MCF 10A (cell line): ENCODE measurements at regions not wholly inside any gene's neighbourhood (a gene's known extent, or its start where the extent isn't known, plus 50 kb on each side); places are given as distances from the start of the nearest gene placed in this dataset.

Experiments used
- BruUV-seq: library from RNA; stranded (reverse); fragments of 400-500 nt; replicated peaks from 2 replicates; lab custom pipeline; 2021; lab: Mats Ljungman, UMichigan
- CTCF ChIA-PET: fragments of 300-600 bp; sonication (Branson Sonifier 250); formaldehyde crosslinking; extraction: SDS; loops from one replicate; lab custom pipeline; 2021; ENCODE audit warnings: antibody characterized with exemption, inconsistent platforms; lab: Yijun Ruan, JAX
- POLR2A ChIA-PET: fragments of 300-600, 350-650 bp; sonication (Branson Sonifier 250); formaldehyde crosslinking; extraction: SDS; loops from one replicate; lab custom pipeline; 2020; ENCODE audit warnings: antibody characterized with exemption, inconsistent platforms; lab: Yijun Ruan, JAX
- DNase-seq: peaks from one replicate; pipeline ENCODE4 v3.0.0-alpha.2; 2018; ENCODE audit not compliant: unreplicated experiment
- H3K27ac Mint-ChIP-seq: one replicate; pipeline ENCODE4 v1.8.0; 2022; ENCODE audit warnings: mild to moderate bottlenecking, low read depth, mixed read lengths; ENCODE audit not compliant: unreplicated experiment
- H3K27me3 Mint-ChIP-seq: one replicate; pipeline ENCODE4 v1.8.0; 2022; ENCODE audit warnings: mixed read lengths; ENCODE audit not compliant: insufficient read depth, unreplicated experiment
- H3K36me3 Mint-ChIP-seq: one replicate; pipeline ENCODE4 v1.8.0; 2022; ENCODE audit warnings: mild to moderate bottlenecking, moderate library complexity, mixed read lengths; ENCODE audit not compliant: insufficient read depth, unreplicated experiment
- H3K4me1 Mint-ChIP-seq: one replicate; pipeline ENCODE4 v1.8.0; 2022; ENCODE audit warnings: mixed read lengths; ENCODE audit not compliant: insufficient read depth, unreplicated experiment
- H3K4me3 Mint-ChIP-seq: one replicate; pipeline ENCODE4 v1.8.0; 2022; ENCODE audit warnings: mild to moderate bottlenecking, moderate library complexity, mixed read lengths; ENCODE audit not compliant: unreplicated experiment
- H3K9me3 Mint-ChIP-seq: one replicate; pipeline ENCODE4 v1.8.0; 2022; ENCODE audit warnings: mixed read lengths; ENCODE audit not compliant: unreplicated experiment
- CTCF ChIP-seq: fragments of 200-600 bp; IDR thresholded peaks from one replicate; pipeline ENCODE4 v1.8.0; 2022; ENCODE audit warnings: antibody characterized with exemption, mild to moderate bottlenecking; ENCODE audit not compliant: unreplicated experiment
- intact Hi-C: fragments of 100-400 bp; cut with micrococcal nuclease; formaldehyde crosslinking; loops from 2 replicates; pipeline ENCODE4 v1.14.1; 2022

GRCh38 chr1:5683446-5683845 is 308.8 kb downstream of the NPHP4 start:
- H3K4me3 Mint-ChIP-seq: no peak overlapping the region
- DNase-seq: no peak
- intact Hi-C loops: no loop called here
- TF ChIP-seq CTCF: no peak
- peaks cover 9% of the 10 kb centered on the region for H3K27me3 Mint-ChIP-seq
- H3K9me3 Mint-ChIP-seq: peaks cover 8% of the 10 kb centered on the region
- no peak overlapping the region for H3K27ac Mint-ChIP-seq
- ChIA-PET CTCF (no interaction called here), POLR2A (no interaction called here)
- H3K4me1 Mint-ChIP-seq: no peaks in the 10 kb centered on the region
- no TSS peak for BruUV-seq
- H3K36me3 Mint-ChIP-seq: no peaks in the 10 kb centered on the region

- Mint-ChIP-seq H3K4me1 (no peaks in the 10 kb centered on the region), H3K4me3 (no peak overlapping the region), H3K36me3 (no peaks in the 10 kb centered on the region), H3K27ac (no peak overlapping the region), H3K27me3 (peaks cover 12% of the 10 kb centered on the region), H3K9me3 (peaks cover 9% of the 10 kb centered on the region)
- POLR2A ChIA-PET: no interaction called here
- CTCF ChIA-PET: interaction anchor here (0.6 kb wide), 1 partner anchor 1571 kb away, joined by 3 read pairs; no protein-coding TSS in a partner anchor
- intact Hi-C loops: no loop called here
- BruUV-seq: no TSS peak
- TF ChIP-seq CTCF: no peak
- no peak for DNase-seq
Observed at GRCh38 chr1:5682626-5683225, 309.5 kb downstream of the NPHP4 start.

- Mint-ChIP-seq H3K4me3 (no peak overlapping the region), H3K4me1 (no peaks in the 10 kb centered on the region), H3K27me3 (peaks cover 12% of the 10 kb centered on the region), H3K36me3 (no peaks in the 10 kb centered on the region), H3K27ac (no peak overlapping the region), H3K9me3 (peaks cover 9% of the 10 kb centered on the region)
- ChIA-PET CTCF (interaction anchor here (0.6 to 1.6 kb wide), 3 partner anchors 9 to 64 kb away, joined by 4 to 5 read pairs (median 4); no protein-coding TSS in a partner anchor), POLR2A (no interaction called here)
- intact Hi-C loops: no loop called here
- DNase-seq: peak; percentile 8
- no TSS peak for BruUV-seq
- no peak for TF ChIP-seq CTCF
Observed at GRCh38 chr1:5681654-5682053, 310.6 kb downstream of the NPHP4 start.

GRCh38 chr1:5680600-5680999 is 311.6 kb downstream of the NPHP4 start:
- BruUV-seq: no TSS peak
- Mint-ChIP-seq H3K4me3 (no peak overlapping the region), H3K9me3 (peaks cover 9% of the 10 kb centered on the region), H3K36me3 (no peaks in the 10 kb centered on the region), H3K4me1 (no peaks in the 10 kb centered on the region), H3K27me3 (peaks cover 12% of the 10 kb centered on the region), H3K27ac (no peak overlapping the region)
- DNase-seq: peak; percentile 17
- no peak for TF ChIP-seq CTCF
- intact Hi-C loops: no loop called here
- CTCF ChIA-PET: interaction anchor here (0.6 to 1.7 kb wide), 3 partner anchors 18 to 166 kb away, joined by 3 to 11 read pairs (median 5); no protein-coding TSS in a partner anchor
- POLR2A ChIA-PET: no interaction called here
